Keratinocyte (primary cell): ENCODE measurements at regions not wholly inside any gene's neighbourhood (a gene's known extent, or its start where the extent isn't known, plus 50 kb on each side); places are given as distances from the start of the nearest gene placed in this dataset.

Source experiments
- DNase-seq: peaks from one replicate; pipeline ENCODE4 v3.0.0-alpha.2; 2011; ENCODE audit warnings: low read depth, missing footprints, low spot score
- FAIRE-seq: peaks from 2 replicates; lab custom pipeline; 2011; peaks lifted over from hg19 to GRCh38; lab: Jason Lieb, UNC
- H2AFZ ChIP-seq: 2 replicates; pipeline ENCODE4 v1.6.0; 2012; ENCODE audit warnings: low read length, control low read depth, inconsistent platforms; ENCODE audit not compliant: control insufficient read depth
- H3K27ac ChIP-seq: 2 replicates; pipeline ENCODE4 v1.5.1; 2011; ENCODE audit warnings: low read length; ENCODE audit not compliant: control insufficient read depth, insufficient read depth
- H3K27me3 ChIP-seq: 3 replicates; pipeline ENCODE4 v1.6.0; 2011; ENCODE audit warnings: low read length; ENCODE audit not compliant: control insufficient read depth, insufficient read depth; ENCODE audit errors: extremely low read depth
- H3K36me3 ChIP-seq, 2 experiments: 2 replicates in 1 of 2; 3 replicates in 1 of 2; pipeline ENCODE4 v1.5.1; 2011; ENCODE audit warnings: low read length in 2 of 2, mild to moderate bottlenecking in 1 of 2; ENCODE audit not compliant: control insufficient read depth in 2 of 2, insufficient read depth in 2 of 2; ENCODE audit errors: extremely low read depth in 1 of 2
- H3K4me1 ChIP-seq: 3 replicates; pipeline ENCODE4 v1.5.1; 2011; ENCODE audit warnings: low read length; ENCODE audit not compliant: control insufficient read depth, insufficient read depth; ENCODE audit errors: extremely low read depth
- H3K4me2 ChIP-seq: 3 replicates; pipeline ENCODE4 v1.6.0; 2011; ENCODE audit warnings: low read depth, low read length; ENCODE audit not compliant: control insufficient read depth, insufficient read depth; ENCODE audit errors: extremely low read depth
- H3K4me3 ChIP-seq, 3 experiments: fragments of 200-600 bp in 1 of 3; sonication (generic) in 1 of 3; 2 replicates in 2 of 3; 3 replicates in 1 of 3; pipeline ENCODE4 v1.5.1; 2011 to 2016; ENCODE audit warnings: low read length in 3 of 3, mild to moderate bottlenecking in 3 of 3, control low read depth in 2 of 3, inconsistent platforms in 1 of 3, low read depth in 1 of 3, mixed read lengths in 1 of 3, mixed run types in 1 of 3, moderate library complexity in 1 of 3; ENCODE audit not compliant: control insufficient read depth in 2 of 3, insufficient read depth in 2 of 3; ENCODE audit errors: extremely low read depth in 1 of 3
- H3K79me2 ChIP-seq: 2 replicates; pipeline ENCODE4 v1.6.0; 2012; ENCODE audit warnings: low read length; ENCODE audit not compliant: control insufficient read depth, insufficient read depth
- H3K9ac ChIP-seq: 3 replicates; pipeline ENCODE4 v1.6.0; 2011; ENCODE audit warnings: low read length; ENCODE audit not compliant: control insufficient read depth, insufficient read depth; ENCODE audit errors: extremely low read depth
- H3K9me1 ChIP-seq: 3 replicates; pipeline ENCODE4 v1.6.0; 2011; ENCODE audit warnings: low read length; ENCODE audit not compliant: control insufficient read depth, insufficient read depth; ENCODE audit errors: extremely low read depth
- H3K9me3 ChIP-seq: 2 replicates; pipeline ENCODE4 v1.5.1; 2012; ENCODE audit warnings: low read depth, low read length; ENCODE audit not compliant: control insufficient read depth
- H4K20me1 ChIP-seq: 3 replicates; pipeline ENCODE4 v1.6.0; 2011; ENCODE audit warnings: low read length; ENCODE audit not compliant: control insufficient read depth, insufficient read depth; ENCODE audit errors: extremely low read depth
- CTCF ChIP-seq, 3 experiments: IDR thresholded peaks in 1 of 3; conservative IDR thresholded peaks in 1 of 3; optimal IDR thresholded peaks in 1 of 3; 2 replicates in 2 of 3; 3 replicates in 1 of 3; pipeline versions ENCODE3 to v1.5.1; 2011; ENCODE audit warnings: low read length in 3 of 3, mild to moderate bottlenecking in 3 of 3, moderate library complexity in 2 of 3, control low read depth in 1 of 3, inconsistent platforms in 1 of 3; ENCODE audit not compliant: insufficient read depth in 2 of 3; ENCODE audit errors: extremely low read depth in 1 of 3
- EZH2 ChIP-seq: IDR thresholded peaks from one replicate; pipeline ENCODE4 v1.6.1; 2012; ENCODE audit warnings: inconsistent platforms, mild to moderate bottlenecking, low read length, moderate library complexity
- dilution Hi-C: fragments of 300-500 bp; cut with MboI; formaldehyde crosslinking; loops from one replicate; pipeline ENCODE4 v1.7.0; 2020; ENCODE audit warnings: low sequenced_read_pairs; ENCODE audit not compliant: extremely low pct_ligation_motif_present

GRCh38 chr14:65945327-65945726 is 532.8 kb downstream of the FUT8 start:
- Histone ChIP-seq H2AFZ (no peak overlapping the region), H3K9ac (no peak overlapping the region), H4K20me1 (no peaks in the 10 kb centered on the region), H3K27ac (no peak overlapping the region), H3K4me3 (no peak overlapping the region), H3K9me3 (no peaks in the 10 kb centered on the region), H3K36me3 (no peaks in the 10 kb centered on the region), H3K9me1 (no peaks in the 10 kb centered on the region), H3K4me1 (peaks cover 7% of the 10 kb centered on the region), H3K79me2 (no peaks in the 10 kb centered on the region), H3K4me2 (no peak overlapping the region), H3K27me3 (peaks cover 8% of the 10 kb centered on the region)
- no peak for FAIRE-seq
- DNase-seq: no peak
- TF ChIP-seq EZH2: no peak
- no peak for TF ChIP-seq CTCF (optimal IDR thresholded peaks at IDR 0.05 in 1 of 3, IDR thresholded peaks at IDR 0.05 in 1 of 3, conservative IDR thresholded peaks at IDR 0.05 in 1 of 3; ENCODE audit: extremely low read depth in 1 of 3, insufficient read depth in 2 of 3, low read length in 3 of 3)
- dilution Hi-C loops: no loop called here

GRCh38 chr14:65946494-65946893 is 534.0 kb downstream of the FUT8 start:
- dilution Hi-C loops: no loop called here
- Histone ChIP-seq H3K36me3 (no peaks in the 10 kb centered on the region), H2AFZ (no peak overlapping the region), H3K27ac (no peak overlapping the region), H3K9me3 (no peaks in the 10 kb centered on the region), H3K79me2 (no peaks in the 10 kb centered on the region), H4K20me1 (no peaks in the 10 kb centered on the region), H3K27me3 (peaks cover 8% of the 10 kb centered on the region), H3K9ac (no peak overlapping the region), H3K4me1 (peaks cover 7% of the 10 kb centered on the region), H3K4me2 (no peak overlapping the region), H3K4me3 (no peak overlapping the region), H3K9me1 (no peaks in the 10 kb centered on the region)
- DNase-seq (no peak), FAIRE-seq (no peak)
- no peak for TF ChIP-seq EZH2
- TF ChIP-seq CTCF (optimal IDR thresholded peaks at IDR 0.05 in 1 of 3, IDR thresholded peaks at IDR 0.05 in 1 of 3, conservative IDR thresholded peaks at IDR 0.05 in 1 of 3; ENCODE audit: extremely low read depth in 1 of 3, insufficient read depth in 2 of 3, low read length in 3 of 3): no peak
